Stimulated activated naive CD8-positive, alpha-beta T cell treated with anti-CD3 and anti-CD28 coated beads, Interleukin-15, Interleukin-2, amounts not matched to agents 100 U/mL and 50 U/mL, for 24 hours (primary cell): ENCODE measurements at regions not wholly inside any gene's neighbourhood (a gene's known extent, or its start where the extent isn't known, plus 50 kb on each side); places are given as distances from the start of the nearest gene placed in this dataset.

Experiments used
- ATAC-seq: fragments of 150-1000 bp; cut with Tn5 transposase; one replicate; pipeline ENCODE4 v1.10.0; 2021
- DNase-seq: peaks from one replicate; pipeline ENCODE4 v3.0.0; 2021

DNA sequence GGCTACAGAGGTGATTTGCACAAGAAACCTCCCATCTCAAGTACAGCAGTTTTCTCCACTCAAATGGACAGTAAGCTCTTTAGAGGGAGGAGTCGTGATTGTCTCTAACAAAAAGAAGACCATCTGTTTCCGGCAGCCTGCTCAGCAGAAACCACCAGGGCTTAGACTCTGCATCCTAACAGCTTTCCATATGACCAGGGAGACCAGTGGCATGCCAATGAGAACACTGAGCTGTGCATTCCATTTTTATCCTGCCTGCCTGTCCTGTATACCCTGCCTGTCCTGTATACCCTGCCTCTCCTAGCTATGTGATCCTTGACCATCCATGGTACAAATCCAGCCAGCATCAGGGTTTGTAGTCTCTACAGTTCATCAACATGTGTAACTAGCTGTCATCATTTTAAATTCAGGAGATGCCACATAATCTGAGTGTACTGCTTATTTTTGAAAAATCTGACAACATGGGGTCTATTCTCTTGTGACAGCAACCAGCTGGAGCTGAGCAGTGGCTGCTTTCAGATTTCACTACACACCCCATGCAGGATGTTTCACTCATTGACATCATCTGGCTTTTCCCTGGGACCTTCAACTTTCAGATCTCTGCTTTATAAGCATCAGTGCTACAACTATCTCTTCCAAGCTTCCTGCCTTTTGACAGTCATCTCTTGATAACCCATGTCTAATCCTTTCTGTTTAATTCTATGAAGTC, 50.5 kb upstream of the POU2AF2 start:
- ATAC-seq (no peak), DNase-seq (no peak)

DNA sequence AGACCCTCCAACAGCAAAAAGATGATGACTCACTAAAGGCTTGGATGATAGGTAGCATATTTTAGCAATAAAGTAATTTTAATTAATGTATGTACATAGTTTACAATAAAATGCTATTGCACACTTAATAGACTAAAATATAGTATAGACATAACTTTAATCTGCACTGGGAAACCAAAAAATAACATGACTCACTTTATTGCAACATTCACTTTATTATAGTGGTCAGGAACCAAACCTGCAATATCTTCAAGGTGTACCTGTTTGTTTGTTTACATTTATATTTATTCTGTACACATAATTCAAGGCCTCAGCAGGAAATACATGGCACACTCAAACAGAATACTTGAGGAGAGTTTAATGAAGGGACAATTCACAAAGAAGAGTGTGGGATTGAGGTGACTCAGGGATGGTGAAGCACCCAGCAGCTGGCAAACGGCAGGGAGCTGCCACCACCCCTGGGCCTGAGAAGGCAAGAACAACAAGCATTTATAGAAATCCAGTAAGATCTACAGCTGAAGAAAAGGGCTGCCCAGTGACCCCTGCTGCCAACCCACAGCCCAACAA, 51.5 kb upstream of the POU2AF2 start:
- DNase-seq (no peak), ATAC-seq (no peak)

DNA sequence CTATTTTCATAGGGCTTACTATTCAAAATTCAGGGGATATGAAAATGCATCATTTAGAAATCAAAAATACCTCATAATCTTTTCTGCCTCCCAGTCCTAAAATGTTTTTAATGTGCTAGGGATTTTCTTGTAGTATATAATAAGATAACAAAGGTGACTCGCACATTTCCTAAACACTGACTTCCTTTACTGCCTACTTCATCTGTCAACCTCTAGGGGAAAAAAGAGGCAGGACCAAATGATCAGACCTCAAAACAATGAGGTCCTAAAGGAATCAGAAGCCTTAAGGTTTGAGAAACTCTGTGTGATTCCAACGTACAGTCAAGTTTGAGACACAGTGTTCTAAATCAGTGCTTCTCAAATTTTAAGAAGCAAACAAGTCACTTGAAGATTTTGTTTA, 56.1 kb upstream of the POU2AF2 start:
- no peak for ATAC-seq

DNA sequence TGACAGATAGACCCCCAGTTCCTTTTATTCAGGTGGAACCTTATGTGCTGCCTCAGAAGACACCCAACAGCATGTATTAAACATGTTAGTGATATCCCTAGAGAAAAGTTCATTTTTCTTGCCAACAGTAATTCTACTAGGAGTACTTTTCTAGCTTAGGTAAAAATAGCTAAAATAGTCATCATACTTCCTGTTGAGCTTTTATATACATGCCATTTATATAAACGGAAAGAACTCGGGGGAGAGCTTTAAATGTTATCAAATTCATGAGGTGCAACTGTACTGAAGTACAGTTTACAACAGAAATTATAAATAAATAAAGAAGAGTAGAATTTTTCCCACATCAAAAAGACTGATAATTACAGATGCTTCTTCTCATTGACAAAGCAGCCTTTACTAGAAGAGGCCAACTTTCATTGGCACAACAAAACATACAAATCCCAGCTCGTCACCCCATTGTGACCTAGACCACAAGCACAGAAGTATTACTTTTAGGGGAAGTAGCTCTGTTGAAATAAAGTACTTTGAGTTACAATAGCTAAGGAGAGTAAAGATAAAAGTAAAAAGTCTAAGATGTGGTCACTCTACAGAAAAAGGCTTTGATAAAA, 59.1 kb upstream of the POU2AF2 start:
- no peak for ATAC-seq
- DNase-seq, result no peak

More for the DNA sequence above, 56.1 kb upstream of the POU2AF2 start:
- no peak for DNase-seq

DNA sequence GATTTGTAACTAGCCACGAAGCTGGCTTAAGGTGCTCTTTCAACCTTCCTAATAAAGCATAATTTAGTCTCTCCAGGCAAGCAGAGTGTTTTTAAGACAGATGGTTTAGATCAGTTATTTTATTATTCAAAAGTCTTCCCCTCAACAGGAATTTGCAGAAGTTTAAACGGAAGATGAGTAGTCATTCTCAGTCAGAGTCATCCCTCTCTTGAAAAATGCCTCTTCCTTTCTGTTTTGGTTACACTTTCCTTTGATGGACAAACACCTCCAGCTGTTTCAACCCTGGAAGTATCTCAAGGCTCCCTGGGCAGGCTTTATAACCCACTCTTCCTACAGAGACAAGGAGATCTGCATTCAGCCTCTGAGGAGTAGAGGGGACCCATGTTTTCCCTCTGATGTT, 60.3 kb upstream of the POU2AF2 start:
- DNase-seq (no peak), ATAC-seq (no peak)

DNA sequence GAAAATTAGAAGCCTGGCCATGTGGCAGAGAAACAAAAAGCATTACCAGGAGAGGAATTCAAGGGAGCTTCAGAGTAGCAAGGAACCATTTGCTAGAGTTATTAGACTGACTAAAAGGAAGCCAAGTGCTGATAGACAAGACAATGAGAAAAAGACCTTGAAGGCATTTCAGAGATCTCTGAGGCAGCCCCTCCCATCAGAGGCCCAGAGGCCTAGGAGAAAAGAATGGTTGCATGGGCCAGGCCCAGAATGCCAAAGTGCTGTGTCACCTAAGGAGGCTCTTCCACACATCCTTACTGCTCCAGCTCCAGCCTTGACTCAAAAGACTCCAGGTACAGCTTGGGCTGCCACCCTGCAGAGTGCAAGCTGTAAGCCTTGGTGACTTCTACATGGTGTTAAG, 61.8 kb upstream of the POU2AF2 start:
- ATAC-seq, result no peak

DNA sequence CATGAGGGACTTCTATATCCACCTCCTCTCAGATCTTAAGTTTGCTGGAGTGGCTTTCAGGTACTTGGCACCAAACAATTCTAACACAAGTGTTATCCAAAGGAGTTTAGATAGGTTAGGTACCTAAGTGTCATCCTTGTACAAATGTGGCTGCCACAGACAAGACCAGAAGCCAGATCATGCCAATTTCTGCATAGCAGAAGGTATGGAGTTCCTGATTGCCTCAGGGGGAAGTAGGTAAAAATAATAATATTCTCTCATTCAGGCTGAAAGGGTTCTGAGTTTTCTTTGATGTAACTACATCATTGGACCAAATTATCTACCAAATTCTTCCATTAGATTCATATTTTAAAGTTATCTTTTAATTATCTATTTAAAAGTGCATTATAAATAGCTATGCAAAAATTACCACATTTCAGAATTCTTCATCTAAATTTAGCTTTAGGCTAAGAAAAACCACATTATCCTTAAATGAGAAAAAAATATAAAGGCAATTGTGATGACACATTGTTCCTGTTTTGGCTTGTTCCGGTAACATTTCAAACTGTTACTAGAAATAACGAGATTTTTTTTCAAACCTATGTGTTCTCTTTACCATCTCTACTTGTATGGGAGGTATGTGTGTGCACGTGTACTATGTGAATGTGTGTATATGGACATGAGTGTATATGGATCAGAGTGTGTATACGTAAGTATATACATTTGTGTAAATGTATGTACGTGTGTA, 66.2 kb upstream of the POU2AF2 start:
- ATAC-seq, result no peak
- DNase-seq, result no peak

More for the DNA sequence above, 61.8 kb upstream of the POU2AF2 start:
- no peak for DNase-seq

DNA sequence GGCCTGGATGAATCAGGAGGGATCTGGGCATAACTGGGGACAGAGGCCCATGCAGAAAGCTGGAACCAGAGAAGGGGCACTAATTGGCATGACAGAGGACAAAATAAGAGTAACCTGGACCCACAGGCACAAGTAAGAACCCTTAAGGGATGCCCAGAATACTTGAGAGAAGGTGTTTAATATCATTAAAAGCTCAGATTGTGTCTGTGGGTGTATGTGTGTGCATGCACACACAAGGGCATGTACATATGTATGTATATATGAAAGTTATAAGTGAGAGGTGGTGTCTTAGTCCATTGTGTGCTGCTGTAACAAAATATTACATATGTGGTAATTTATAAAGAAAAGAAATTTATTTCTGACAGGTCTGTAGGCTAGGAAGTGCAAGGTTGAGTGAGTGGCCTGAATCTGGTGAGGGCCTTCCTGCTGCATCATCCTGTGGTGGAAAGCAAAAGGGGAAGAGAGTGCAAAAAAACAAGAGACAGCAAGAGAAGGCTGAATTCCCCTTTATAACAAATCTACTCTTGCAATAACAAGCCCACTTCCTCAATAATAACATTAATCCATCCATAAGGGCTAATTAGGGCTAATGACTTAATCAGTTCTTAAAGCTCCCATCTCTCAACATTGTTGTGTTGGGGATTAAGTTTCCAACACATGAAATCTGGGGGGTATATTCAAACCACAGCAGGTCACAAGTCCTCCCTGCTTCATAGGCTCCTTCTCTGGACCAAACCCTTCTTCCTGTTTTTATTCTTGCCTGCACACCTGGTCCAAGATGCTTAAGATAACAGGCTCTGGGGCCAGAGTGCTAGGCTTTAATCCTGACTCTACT, 68.3 kb upstream of the POU2AF2 start:
- ATAC-seq, result no peak
- DNase-seq, result no peak

DNA sequence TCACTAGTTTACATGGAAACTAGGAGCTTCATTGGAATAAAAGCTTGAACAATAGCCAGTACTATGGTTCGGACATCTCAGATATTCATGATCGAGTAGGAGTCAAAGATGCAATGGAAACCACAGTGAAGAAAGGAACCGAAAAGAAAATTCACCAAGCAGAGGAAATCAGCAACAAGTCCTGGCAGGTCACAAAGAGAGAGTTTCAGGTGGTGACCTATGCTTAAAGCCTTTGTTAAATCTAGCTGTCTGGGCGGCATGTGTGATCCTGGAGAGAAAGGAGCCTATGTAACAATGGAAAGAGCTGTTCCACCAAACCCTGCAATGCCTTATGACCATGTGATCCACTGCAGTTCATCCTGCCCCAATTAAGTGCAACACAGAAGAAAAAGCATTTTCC, 68.9 kb upstream of the POU2AF2 start:
- ATAC-seq (no peak), DNase-seq (no peak)

DNA sequence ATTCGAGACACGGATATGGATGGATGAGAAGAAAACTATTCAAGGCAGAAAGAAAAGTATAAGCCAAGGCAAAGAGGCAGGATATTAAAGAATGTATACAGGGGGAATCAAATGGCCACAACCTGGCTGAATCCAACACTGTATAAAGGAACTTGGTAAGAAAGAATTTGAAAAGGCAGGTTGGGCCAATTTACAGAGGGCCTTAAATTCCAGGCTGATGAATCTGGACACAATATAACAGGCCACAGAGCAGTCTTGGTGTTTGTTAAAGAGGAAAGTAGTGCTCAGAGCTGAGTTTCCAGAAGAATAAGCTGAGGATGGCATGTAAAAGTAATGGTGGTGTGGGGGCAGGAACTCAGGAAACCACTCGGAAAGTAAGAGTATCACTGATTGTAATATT, 72.3 kb upstream of the POU2AF2 start:
- DNase-seq (no peak), ATAC-seq (no peak)

DNA sequence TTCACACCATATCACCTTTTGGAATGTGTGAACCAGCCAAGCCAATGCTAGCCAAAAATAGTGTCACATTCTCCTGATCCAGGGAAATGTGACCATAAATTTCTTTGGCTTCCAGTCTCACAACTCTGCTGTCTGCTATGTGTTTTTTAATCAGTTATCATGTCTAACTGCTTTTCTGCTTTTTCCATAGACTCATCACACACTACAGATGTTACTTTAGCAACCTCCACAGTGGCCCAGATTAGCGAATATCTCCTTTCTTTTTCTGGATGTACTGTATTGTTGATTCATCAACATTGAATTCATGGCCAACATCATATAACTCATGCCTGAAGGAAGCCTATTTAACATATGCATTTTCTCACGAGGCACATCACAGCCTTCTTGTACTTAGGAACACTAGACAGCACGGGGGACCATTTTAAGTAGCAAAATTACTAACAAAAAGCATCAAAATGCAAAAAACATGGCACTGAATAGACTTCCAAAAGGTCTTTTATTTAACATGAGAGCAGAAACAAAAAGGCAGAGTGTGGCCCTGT, 73.1 kb upstream of the POU2AF2 start:
- DNase-seq (no peak), ATAC-seq (no peak)

DNA sequence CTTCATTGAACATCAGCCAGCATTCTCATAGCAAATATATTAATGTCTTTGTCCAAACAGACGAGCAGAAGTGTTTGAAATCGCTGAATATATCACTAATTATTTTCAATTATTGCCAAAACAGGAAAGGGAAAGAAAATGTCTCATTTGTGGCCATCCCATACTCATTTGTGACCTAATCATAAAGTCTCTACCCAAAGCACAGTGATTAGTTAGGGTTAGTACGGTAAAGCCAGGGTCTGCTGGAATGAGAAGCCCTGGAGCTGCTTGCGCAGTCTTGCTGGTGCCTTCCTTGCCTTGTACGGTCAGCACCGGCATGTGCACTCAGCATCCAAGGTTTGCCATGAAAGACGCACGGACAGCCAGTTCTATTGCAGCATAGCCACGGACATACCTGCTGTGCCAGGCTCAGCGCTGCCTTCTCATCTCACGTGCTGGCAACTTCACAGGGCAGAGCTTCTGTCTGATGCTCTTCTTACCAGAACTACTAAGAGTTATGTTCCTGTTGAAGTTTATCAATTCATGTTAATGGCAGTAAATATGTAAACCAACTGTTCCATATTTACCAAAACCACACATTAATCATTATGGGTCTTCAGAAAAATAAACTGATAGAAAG, 74.7 kb upstream of the POU2AF2 start:
- ATAC-seq, result no peak

DNA sequence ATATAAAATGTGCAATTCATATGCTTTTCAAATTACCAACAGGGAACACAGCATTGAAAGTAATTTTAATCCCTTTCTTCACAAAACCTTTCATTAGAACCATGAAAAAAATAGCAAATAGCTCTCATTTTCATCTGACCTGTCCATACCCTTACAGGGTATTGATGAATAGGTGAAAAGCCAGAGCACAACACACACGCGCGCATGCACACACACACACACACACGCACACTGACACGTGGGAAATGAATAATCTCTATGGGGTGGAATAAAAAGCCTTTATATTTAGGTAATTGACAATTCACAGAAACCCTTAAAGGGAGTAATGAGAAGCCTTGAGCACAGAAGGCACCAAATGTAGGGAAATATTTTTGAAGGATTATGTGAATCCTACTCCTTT, 76.2 kb upstream of the POU2AF2 start:
- ATAC-seq (no peak), DNase-seq (no peak)

More for the DNA sequence above, 74.7 kb upstream of the POU2AF2 start:
- no peak for DNase-seq

DNA sequence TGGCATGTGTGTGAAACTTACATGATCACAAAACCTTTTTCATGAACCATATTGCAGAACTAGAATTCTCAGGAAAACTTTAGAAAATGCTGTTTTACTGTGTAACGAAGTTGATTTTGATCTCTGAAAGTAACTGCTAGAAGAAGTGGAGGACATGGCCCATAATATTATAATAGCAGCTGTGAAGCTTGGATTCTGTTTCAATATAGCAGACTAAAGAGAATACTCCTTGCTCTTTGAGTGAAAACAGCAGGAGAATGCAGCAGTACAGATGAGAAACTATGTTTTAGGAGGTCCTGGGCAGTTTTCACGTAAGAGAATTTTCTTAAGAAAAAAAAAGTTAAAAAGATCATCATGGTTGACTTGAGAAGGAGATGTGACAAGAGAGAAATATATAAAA, 76.7 kb upstream of the POU2AF2 start:
- no peak for ATAC-seq
- DNase-seq, result no peak

DNA sequence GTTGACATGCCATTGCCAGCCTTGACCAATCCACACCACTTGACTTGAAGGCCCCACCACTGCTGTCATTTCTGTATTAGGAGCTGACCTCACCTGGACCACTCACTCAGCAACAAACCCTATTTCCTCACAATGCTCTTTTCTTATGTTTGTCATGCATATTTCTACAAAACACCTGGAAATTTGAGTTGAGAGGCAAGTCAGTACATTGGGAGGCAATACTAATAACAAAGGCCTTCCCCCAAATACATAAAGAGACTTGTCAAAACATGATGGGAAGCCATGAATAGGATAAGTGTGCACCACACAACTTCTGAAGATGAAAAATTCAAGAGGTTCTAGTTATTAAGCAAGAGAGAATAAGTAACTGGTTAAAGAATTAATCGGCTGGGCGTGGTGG, 77.9 kb upstream of the POU2AF2 start:
- DNase-seq (no peak), ATAC-seq (no peak)

DNA sequence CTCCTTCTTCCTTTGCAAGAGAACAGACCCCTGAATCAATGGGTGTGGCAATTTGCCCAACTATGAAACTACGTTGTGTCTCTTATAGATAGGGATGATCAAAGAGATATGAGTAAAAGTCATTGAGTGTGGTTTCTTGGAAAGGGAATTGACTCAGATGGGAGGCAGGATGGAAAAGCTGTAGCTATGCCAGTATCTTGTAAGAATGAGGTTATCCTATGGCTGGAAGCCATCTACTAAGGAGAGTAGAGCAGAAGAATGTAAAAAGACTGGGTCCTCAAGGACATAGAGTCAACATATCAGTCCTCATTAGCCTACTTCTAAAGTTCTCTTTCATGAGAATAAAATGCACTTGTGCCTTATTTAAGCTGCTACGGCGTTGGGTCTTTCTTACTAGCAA, 78.9 kb upstream of the POU2AF2 start:
- DNase-seq, result no peak
- ATAC-seq, result no peak

DNA sequence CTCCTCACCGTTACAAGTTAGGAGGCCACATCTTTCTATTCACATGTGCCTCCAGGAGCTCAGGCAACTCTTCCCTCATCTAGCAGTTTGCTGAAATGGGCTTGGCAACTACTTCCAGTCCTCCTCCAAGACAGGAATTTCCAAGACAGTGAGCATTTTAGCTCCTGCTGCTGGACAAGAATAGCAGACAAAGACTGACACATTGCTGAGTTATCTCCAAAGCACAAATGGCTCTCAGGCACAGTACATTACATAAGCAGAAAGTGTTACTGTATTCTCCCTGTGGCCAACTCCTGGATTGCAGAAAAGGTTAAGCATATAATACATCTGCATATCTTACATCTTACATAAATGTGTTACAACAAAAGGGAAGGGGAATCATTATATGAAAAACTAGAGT, 83.2 kb upstream of the POU2AF2 start:
- DNase-seq, result no peak
- ATAC-seq, result no peak

DNA sequence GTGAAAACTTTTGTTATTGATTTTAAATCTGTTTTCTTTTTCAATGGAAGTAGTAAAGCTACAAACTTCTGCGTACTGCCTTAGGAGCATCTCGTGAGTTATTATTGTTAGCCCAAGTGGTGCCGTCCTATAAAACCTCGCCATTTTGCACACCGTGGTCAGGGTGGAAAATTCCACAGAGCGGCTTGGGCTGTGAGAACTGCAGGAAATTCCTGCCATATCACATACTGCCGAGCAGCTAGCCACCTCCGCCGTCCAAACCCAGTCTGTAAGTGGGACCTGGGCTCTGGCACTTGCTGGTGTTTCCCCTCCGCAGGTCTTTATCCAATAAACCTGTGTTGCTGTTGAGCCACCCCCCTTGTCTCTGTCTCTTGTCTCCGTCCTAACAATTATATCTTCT, 88.0 kb upstream of the POU2AF2 start:
- no peak for DNase-seq
- no peak for ATAC-seq

DNA sequence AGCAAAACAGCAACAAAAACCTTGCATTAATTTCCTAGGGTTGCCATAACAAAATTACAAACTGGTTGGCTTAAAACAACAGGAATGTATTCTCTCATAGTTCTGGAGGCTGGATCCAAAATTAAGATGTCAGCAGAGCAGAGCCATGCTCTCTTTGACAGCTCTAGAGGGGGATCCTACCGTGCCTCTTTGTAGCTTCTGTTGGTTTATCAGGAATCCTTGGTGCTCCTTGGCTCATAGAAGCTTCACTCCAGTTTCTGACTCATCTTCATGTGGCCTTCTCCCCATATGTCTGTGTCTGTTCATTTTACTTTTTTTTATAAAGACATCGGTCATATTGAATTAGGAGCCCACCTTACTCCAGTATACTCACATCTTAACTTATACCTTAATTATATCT, 90.5 kb upstream of the POU2AF2 start:
- DNase-seq (no peak), ATAC-seq (no peak)

DNA sequence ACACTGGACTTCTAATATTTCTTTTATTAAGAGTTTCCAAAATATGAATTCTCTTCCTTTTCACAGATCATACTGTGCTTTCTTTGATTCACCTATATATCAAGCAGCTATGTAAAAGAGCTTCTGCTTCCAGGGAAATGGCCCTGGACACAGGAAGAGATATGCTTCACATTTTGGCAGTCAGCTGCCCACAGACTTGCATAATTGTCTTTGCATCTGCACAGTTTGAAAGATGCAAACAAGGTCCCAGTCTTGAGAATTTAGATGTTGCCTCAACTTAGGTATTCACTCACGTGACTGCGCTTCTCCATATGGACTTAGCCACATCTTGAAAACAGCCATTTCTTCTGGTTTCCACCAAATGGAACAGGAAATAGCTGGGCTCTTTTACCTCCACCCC, 92.3 kb upstream of the POU2AF2 start:
- no peak for DNase-seq
- no peak for ATAC-seq

DNA sequence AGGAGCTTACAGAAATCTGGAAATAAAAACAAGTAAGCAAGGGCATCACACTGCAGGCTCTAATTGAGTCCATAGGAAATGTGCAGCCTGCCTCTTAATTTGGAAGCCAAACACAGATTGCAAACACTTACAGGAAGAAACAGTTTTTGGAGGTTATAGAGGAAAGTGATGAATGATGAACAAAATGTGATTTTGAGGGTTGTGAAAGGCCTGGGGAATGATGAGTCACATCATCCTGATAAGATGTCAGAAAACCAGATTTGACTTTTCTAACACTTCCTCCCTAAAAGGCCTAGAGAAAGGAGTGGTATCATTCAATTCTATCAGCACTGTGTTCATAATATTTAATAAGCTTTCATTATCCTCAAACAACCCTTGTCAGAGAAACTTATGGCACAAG, 96.6 kb upstream of the POU2AF2 start:
- no peak for ATAC-seq
- DNase-seq, result no peak

DNA sequence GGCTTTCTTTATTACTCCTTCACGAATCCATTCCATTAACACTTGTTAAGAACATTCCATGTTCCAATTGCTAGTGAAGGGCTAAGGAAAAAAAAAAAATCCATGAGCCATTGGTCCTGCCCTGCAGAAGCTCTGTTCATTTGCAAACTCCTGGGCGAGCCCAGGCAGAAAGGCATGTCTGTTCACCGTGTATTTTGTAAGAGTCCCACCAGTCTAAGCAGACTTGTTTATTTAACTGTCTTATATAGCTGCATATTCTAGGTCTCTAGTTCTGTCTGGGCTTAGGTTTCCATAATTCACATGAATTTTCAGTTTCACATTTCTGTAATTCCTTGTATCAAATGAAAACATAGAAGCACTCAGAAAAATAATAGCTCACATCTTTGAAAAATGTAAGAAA, 97.4 kb upstream of the POU2AF2 start:
- ATAC-seq, result no peak
- DNase-seq, result no peak
